GM23338 (cell line): ENCODE measurements at regions not wholly inside any gene's neighbourhood (a gene's known extent, or its start where the extent isn't known, plus 50 kb on each side); places are given as distances from the start of the nearest gene placed in this dataset.

Source experiments
- CREB1 ChIP-seq: fragments of 250-450 bp; sonication (Bioruptor Pico); IDR thresholded peaks from 2 replicates; pipeline ENCODE4 v1.5.0; 2020; ENCODE audit warnings: low read depth, mild to moderate bottlenecking, moderate library complexity
- JUNB ChIP-seq: IDR thresholded peaks from one replicate; pipeline ENCODE4 v1.6.1; 2016; ENCODE audit warnings: antibody characterized with exemption; ENCODE audit not compliant: unreplicated experiment
- ZNF331 ChIP-seq: fragments of 250-450 bp; sonication (Bioruptor Pico); IDR thresholded peaks from 2 replicates; pipeline ENCODE4 v1.5.0; 2020; ENCODE audit warnings: low read depth, mild to moderate bottlenecking, moderate library complexity
- TF ChIP-seq, protein P1 (sequence below), 2 experiments: fragments of 200-600 bp in 1 of 2; sonication (generic) in 1 of 2; conservative IDR thresholded peaks; 2 replicates each; pipeline versions ENCODE4 v1.5.1 to v1.6.1; 2016 to 2017; ENCODE audit warnings: antibody characterized with exemption in 2 of 2, low read depth in 2 of 2, mild to moderate bottlenecking in 2 of 2, moderate library complexity in 1 of 2

DNA sequence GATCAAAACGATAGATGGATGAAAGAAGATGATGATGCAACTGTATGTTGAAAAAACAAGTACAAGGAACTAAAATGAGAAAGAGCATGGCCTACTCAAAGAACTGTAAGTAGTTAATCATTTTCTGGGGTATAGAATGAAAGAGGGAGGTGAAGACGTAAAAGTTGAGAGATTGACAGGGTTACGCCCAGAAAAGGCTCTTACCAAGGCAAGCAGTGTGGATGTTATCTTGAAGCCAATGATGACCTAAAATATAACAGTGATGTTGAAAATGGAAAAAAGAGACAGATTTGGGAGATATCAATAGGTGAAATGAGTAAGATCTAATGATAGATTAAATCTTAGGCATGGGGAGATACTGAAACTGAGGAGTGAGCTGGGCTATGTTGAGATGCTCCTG, 80.4 kb upstream of the GNAQ start:
- TF ChIP-seq JUNB (no peak), ZNF331 (CRISPR knock-in tag) (no peak), CREB1 (CRISPR knock-in tag) (no peak)
- TF ChIP-seq, protein P1, sequence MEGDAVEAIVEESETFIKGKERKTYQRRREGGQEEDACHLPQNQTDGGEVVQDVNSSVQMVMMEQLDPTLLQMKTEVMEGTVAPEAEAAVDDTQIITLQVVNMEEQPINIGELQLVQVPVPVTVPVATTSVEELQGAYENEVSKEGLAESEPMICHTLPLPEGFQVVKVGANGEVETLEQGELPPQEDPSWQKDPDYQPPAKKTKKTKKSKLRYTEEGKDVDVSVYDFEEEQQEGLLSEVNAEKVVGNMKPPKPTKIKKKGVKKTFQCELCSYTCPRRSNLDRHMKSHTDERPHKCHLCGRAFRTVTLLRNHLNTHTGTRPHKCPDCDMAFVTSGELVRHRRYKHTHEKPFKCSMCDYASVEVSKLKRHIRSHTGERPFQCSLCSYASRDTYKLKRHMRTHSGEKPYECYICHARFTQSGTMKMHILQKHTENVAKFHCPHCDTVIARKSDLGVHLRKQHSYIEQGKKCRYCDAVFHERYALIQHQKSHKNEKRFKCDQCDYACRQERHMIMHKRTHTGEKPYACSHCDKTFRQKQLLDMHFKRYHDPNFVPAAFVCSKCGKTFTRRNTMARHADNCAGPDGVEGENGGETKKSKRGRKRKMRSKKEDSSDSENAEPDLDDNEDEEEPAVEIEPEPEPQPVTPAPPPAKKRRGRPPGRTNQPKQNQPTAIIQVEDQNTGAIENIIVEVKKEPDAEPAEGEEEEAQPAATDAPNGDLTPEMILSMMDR (conservative IDR thresholded peaks at IDR 0.05; ENCODE audit: low read depth in 2 of 2): no peak
